GM12875 (cell line): ENCODE measurements at regions not wholly inside any gene's neighbourhood (a gene's known extent, or its start where the extent isn't known, plus 50 kb on each side); places are given as distances from the start of the nearest gene placed in this dataset.

Experiments used
- H3K4me3 ChIP-seq: one replicate; pipeline ENCODE4 v1.5.1; 2011; ENCODE audit warnings: low read depth, low read length, control low read depth
- TF ChIP-seq, protein P1 (sequence below): IDR thresholded peaks from 2 replicates; pipeline ENCODE4 v1.5.1; 2011; ENCODE audit warnings: low read depth, mild to moderate bottlenecking, control low read depth, inconsistent platforms, low read length, moderate library complexity, borderline replicate concordance; ENCODE audit not compliant: insufficient read depth

GRCh38 chr1:234732671-234733390 is 122.9 kb upstream of the IRF2BP2 start:
- H3K4me3 ChIP-seq, result no peak overlapping the region
- TF ChIP-seq, protein P1, sequence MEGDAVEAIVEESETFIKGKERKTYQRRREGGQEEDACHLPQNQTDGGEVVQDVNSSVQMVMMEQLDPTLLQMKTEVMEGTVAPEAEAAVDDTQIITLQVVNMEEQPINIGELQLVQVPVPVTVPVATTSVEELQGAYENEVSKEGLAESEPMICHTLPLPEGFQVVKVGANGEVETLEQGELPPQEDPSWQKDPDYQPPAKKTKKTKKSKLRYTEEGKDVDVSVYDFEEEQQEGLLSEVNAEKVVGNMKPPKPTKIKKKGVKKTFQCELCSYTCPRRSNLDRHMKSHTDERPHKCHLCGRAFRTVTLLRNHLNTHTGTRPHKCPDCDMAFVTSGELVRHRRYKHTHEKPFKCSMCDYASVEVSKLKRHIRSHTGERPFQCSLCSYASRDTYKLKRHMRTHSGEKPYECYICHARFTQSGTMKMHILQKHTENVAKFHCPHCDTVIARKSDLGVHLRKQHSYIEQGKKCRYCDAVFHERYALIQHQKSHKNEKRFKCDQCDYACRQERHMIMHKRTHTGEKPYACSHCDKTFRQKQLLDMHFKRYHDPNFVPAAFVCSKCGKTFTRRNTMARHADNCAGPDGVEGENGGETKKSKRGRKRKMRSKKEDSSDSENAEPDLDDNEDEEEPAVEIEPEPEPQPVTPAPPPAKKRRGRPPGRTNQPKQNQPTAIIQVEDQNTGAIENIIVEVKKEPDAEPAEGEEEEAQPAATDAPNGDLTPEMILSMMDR, result no peak

- TF ChIP-seq, protein P1, result no peak
These were observed 122.3 kb upstream of the IRF2BP2 start for GRCh38 chr1:234732260-234732659.

GRCh38 chr1:234731569-234732085 is 121.6 kb upstream of the IRF2BP2 start:
- TF ChIP-seq, protein P1, result no peak
- no peak overlapping the region for H3K4me3 ChIP-seq

More at GRCh38 chr1:234732260-234732659, 122.3 kb upstream of the IRF2BP2 start:
- H3K4me3 ChIP-seq, result no peak overlapping the region

GRCh38 chr1:234730770-234731568 is 121.0 kb upstream of the IRF2BP2 start:
- TF ChIP-seq, protein P1, result peak; percentile 21; the same call in 1 of the 2 replicates
- no peak overlapping the region for H3K4me3 ChIP-seq

DNA sequence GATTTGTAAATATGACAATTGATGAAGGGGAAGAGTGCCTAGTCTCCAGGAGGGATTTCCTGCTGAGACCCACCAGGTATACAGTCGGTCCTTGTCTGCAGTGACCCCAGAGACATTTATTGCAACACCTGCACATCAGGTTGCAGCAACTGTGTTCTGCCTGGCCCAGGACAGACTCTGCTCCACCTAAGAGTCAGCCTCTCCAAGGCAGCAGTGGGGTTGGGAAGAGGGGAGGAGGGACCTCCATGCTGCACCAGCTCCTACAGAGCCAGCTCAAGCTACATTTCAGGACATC is 120.4 kb upstream of the IRF2BP2 start:
- H3K4me3 ChIP-seq, result no peak overlapping the region
- TF ChIP-seq, protein P1, result no peak

DNA sequence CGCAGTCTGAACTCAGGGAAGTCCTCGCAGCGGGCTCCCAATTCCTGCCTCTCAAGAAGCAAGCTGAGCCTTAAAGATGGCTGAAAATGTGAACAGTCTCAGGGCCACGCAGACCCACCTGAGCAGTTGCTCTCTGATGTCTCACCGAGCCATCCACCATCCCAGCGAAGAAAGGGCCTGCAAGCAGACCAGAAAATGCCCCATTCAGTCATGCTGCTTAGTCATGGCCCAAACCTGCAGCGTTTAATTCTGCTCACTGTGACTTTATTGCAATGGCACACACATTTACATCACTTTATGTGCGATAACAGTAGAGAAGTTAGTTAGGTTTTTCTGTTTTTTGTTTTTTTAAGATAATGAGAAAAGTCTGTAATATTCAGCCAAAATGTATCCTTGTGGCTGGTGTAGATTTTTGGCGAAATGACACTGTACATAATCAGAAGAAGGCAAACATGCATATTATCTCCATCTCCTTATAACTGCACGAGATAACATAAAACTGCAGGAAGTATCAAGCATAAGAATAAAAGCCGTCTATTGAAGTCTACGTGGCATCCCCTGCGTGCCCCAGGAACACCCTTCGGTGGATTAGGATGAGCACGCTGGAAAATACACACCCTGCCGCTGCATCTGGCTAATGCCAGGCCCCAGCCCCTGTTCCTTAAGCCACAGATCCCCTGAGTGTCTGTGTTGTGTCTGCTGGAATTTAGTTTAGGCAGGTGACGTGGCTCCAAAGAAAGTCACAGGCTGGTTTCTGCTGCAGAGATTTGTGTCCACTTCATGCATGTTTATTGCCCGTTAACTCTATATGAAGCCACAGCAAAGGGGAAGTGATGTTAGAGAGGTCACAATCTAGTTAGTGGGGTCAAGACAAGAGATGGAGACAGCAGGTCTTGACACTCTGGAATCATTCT is 119.8 kb upstream of the IRF2BP2 start:
- H3K4me3 ChIP-seq, result no peak overlapping the region
- TF ChIP-seq, protein P1, result no peak
